GM19395 (cell line): ENCODE measurements at regions not wholly inside any gene's neighbourhood (a gene's known extent, or its start where the extent isn't known, plus 50 kb on each side); places are given as distances from the start of the nearest gene placed in this dataset.
"Not testable (repeated sequence)": the region's sequence is repeated elsewhere in the genome, so short reads cannot be mapped to it uniquely, and the experiment has no call there.

ENCODE experiments used
- ATAC-seq: cut with Tn5 transposase; IDR thresholded peaks from one replicate; pipeline ENCODE4 v1.9.1; 2021; ENCODE audit warnings: mild to moderate bottlenecking, moderate library complexity; ENCODE audit not compliant: unreplicated experiment

GRCh38 chr18:49697049-49697448, 116.3 kb downstream of the ACAA2 start:
- no peak for ATAC-seq

DNA sequence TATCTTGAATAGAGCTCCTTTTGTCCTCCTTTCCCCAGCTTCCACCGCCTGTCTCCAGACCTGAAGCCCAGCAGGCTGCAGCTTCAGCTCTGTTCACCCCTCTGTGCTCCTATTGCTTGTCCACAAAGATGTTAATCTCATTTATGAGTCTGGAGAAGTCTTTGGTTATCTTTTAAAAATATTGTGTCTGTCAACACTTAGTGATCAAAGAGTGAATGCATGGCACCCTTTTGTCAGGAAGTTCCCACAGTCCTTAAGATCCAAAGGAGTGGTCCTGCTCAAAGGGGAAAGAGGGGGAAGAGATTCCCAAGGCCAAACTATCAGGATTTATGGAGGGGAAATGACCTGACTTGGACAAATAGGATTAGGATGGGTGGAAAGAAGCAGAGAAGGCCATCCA, 118.9 kb downstream of the ACAA2 start:
- no peak for ATAC-seq

DNA sequence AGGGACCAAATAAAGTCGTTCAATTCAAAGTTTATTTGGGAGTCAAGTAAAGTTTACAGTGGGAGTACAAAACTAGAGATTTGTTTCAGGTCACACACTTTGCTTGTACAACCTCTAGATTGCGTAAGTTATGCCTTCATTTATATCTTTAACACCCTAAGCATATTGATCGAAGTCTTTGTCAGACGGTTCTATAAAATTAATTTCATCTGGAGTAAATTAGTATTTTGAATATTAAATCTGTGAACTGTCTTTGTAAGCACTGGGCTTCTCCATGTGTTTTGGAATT, 119.7 kb downstream of the ACAA2 start:
- no peak for ATAC-seq

DNA sequence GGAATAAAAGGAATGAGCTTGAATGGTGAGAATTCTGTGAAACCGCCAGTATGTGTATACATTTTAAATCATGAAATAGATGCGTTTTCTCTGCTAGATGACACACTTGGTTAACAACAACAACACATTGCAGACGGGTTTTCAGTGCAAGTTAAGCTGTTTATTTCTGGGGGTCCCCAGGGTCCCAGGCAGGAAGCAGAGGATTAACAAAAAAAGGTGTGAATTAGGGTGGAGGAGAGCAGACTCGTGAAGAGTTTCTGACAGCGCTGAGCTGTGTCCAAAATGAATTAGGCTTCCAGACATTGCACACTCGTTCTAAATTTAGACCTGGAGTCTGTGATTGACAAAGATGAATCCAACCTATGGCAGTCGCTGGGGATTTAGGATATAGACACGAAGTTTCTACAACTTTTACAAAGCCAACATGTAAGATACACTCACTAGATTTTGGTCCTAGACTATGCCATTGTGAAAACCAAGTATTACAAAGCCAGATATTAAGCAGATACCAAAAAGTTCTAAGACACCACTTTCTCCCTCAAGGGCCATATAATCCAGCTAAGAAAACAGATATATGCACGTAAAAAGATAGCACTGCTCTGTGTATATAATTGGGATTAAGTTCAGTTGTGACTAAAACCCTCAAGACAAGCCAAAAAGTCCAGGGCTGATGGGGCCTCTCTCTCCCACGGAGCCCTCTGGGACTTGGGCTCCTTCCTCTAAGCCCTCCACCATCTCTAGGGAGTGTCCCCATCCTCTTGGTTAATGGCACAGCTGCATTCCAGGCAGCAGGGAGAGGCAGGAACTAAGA, 120.2 kb downstream of the ACAA2 start:
- no peak for ATAC-seq

DNA sequence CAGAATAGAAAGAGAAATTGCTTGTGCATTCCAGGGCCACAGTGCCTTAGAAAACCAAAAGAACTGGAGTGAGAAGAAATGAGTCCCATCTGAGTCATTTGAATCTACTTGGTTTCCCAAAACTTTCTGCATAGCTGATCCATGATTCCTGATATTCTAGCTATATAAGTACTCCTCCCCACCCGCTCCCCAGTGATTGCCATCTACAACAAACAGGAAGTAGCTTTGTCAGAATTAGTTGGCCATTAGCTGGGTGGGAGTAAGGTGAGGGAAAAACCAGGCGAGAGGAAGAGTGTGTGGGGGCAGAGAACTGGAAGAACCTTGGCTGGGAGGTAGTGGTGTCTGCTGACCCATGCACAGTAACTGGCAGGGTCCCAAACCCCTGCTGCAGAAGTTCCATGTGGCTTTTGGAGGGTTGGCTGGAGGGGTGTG, 122.1 kb downstream of the ACAA2 start:
- no peak for ATAC-seq

- no peak for ATAC-seq
Measured at GRCh38 chr18:49690312-49690711, 123.0 kb downstream of the ACAA2 start.

- ATAC-seq, result no peak
Measured at GRCh38 chr18:49685231-49685942, 123.5 kb downstream of the LIPG start.

- ATAC-seq, result not testable (repeated sequence)
Measured at GRCh38 chr18:49682803-49683190, 120.9 kb downstream of the LIPG start.

DNA sequence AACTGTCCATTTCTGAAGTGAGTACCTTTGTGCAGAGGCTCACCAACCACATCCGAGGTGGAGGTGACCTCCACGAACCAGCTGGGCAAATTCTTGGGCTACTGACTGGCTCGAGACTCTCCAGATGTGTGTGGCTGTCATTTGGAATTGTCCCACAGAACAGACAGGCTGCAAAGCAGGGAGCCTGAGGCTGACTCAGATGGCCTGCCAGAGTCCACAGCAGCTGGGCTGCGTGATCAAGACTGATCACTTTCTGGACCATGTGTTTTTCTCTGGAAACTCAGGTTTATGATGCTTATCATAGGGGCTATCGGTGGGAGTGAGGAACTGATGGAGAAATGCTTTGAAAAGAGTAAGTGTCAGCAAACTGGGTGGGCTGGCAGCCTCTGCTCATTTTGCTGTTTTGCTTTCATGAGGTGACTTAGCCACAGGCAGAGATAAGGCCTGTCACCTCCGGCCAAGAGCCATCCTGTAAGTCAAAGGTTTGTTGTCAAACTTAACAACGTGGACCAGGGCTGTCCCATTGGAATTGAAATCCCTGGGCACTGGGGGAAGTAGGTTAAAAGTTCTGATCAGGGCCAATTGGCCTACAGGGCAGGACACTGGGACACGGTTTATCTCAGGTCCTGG, 120.4 kb downstream of the LIPG start:
- no peak for ATAC-seq

DNA sequence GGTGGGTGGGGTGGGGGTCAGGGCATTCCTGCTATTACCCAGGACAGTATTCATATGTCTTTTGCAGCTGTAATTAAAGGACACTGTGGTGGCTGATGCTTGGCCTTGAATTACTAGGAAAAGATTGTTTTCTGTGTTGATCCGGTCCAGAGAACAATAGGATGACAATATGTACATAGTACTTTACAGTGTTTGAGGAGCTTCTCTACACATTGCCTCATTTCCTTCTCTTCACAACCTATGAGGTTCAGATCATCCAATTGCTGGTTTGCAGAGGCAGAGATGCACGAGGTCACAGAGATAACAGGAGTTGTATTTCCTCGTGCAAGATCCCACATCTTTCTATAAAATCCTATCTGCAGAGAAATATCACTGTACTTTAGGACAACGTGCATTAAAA, 119.5 kb downstream of the LIPG start:
- ATAC-seq, result no peak

DNA sequence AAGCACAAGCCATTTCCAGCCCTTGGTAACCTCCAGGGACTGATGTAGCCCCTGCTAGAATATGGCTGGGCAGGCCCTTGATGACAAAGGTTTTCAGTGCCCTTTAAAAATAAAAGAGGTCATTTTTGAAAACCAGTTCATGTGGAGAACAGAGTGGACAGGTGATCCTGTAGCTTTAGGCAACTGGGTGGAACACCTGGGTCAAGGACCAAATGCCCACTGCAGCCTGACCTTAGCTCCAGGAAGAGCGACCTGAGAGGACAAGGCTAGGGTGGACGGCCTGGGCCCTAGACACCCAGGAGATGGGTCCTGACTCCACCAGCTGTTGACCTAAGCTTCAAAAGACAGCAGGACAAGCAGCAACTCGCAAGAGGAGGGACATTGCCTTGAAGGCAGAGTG, 116.6 kb downstream of the LIPG start:
- no peak for ATAC-seq

- ATAC-seq, result peak; percentile 83
Measured at GRCh38 chr18:49677762-49678413, 116.0 kb downstream of the LIPG start.

DNA sequence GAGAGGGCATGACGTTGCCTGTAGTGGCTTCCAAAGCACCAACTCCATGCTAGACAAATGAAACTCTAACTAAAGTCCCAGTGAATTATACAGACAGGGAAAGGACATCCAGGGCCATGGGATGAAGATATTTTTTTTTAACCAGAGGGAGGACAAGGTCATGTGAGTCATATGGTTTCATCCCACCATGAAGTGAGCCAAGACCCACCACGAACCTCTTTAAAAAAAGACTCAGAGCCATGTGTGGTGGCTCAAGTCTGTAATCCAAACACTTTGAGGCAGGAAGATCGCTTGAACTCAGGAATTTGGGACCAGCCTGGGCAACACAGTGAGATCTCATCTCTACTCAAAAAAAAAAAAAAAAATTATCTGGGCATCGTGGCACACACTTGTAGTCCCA, 115.2 kb downstream of the LIPG start:
- no peak for ATAC-seq

DNA sequence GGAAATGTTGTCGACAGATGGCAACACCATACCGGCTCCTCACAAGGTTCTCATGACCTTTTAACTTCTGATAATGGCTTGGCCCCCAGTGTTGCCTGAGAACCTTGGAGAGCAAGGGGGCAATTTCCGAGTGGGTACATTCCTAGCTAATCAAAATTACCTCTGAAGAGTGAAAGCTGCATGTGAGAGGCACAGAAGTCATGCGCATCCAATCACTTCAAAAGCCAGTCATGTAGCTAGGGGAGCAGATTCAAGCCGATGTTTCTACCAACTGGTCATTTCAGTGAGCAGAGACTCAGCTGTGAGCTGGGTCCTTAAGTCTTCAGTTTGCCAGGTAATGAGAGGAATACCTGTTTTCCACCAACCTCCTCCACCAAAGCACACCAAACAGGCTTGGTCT, 111.4 kb downstream of the LIPG start:
- no peak for ATAC-seq

DNA sequence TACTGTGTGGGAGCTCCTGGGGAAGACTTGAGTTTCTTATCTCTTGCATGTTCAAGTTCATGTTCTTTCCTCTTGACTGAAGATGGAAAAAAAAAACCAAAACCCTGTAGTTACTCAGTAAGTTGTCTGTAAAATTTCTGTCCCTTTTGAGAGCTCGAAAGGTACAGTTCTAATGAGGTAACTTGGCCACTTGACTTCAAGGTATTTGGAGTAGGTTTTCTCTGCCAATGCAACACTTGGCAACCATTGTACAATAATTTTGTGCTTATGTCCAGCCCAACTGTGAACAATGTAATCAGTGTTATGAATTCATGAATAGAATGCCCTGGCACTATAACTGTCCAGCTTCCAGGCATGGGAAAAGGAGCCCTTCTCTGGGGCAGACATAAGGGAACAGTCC, 111.0 kb downstream of the LIPG start:
- no peak for ATAC-seq

DNA sequence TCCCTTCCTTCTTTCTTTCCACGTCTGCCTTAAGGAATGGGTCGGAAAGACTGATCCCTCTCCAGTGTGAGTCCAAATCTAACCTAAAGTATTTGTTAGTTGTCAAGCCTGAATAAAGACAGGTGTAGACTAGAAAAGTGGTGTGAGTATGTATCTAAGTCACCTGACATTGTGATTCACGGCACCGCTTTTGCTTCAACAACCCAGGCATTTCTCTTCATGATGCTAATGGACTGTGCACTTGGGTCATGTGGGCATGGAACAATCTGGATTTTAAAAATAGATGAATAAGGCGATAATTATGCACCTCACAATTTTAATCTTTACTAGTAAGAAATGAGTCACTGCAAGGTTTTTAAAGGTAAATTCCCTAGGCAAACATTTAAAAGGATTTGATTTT, 107.5 kb downstream of the LIPG start:
- ATAC-seq, result no peak

DNA sequence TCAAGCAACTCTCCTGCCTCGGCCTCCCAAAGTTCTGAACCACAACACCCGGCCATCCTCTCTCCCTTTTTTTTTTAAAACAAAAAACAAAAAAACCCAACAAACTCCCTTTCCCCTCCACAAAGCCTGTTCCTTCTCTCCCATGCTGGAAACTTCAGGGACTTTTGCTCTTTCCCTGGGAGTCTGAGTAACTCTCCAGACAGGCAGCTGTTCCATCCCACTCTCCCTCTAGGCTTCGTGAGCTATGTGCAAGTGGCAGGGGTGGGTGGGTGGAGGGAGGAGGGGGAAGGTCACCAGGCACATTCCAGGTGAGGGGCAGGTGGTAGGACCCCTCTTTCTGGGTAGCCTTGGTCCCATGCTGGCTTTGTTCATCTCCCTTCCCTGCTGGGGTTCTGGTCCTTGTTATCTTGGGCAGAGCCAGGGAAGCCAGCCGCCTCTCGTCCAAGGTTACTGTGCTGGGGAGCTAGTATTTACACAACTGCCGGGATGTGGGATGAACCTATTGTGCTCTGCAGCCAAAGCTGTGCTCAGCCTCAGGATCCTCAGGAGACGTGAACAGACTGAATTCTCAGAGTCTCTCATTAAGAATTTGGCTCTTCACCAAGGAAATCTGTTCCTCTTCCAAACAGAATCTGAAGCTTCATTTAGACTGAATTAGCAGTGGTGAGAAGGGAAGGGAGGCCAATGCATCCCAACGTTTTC, 106.9 kb downstream of the LIPG start:
- no peak for ATAC-seq

DNA sequence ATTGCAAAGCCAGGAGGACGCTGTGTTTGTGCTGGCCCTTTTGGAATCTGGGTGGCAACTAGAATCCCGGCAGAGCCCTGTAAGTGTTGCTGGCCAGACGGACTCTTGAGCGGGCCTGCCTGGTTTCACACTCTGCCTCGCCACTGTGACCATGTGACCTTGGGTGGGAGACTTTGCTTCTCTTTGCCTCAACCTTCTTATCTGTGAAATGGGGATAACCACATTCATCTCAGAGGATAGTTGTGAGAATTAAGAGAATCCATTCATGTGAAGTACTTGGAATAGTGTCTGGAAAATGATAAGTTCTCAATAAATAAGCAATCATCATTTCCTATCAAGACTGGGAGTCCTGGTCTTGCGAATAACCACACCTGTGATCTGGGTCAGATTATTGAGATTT, 105.6 kb downstream of the LIPG start:
- ATAC-seq, result no peak

DNA sequence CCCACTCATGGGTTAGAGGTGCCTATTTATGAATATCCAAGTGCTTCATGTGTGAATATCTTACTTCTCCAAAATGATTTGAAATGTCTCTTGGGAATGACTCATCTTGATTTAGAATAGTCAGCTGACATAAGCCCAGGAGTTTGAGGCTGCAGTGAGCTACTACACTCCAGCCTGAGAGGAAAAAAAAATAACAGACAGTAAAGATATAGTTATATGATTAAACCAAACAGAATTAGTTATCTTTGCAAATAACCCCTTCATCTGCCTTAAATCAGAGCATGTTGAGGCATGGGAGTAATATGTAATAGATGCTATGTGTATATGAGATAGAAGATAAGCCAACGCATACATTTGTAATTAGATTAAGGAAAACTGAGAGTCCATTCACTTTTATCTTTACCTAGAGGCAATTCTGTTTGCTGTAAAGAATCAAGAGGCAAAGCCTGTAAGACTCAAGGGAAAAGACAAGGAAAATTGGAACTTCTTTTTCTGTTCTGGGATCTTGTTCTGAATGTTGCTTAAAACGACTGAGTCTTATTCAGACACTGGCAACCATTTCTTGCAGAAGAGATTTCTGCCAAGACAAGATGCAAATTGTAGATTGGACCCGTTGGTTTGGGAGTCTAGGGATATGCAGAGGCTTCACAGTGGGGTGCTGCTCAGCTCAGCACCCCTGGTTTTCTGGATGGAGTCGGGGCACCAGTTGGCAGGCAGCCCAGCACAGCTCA, 104.4 kb downstream of the LIPG start:
- ATAC-seq, result no peak
